Mesendoderm (in vitro differentiated cells): ENCODE measurements at regions not wholly inside any gene's neighbourhood (a gene's known extent, or its start where the extent isn't known, plus 50 kb on each side); places are given as distances from the start of the nearest gene placed in this dataset.
A peak's percentile ranks its signal among the peaks of the same experiment; 100 is the strongest.

ENCODE experiments used
- DNase-seq: peaks from one replicate; pipeline ENCODE4 v3.0.0; 2013
- H2AK5ac ChIP-seq: 2 replicates; pipeline ENCODE4 v1.6.1; 2013; ENCODE audit warnings: low read length, inconsistent platforms
- H2BK120ac ChIP-seq: 2 replicates; pipeline ENCODE4 v1.6.1; 2013; ENCODE audit warnings: low read depth, mild to moderate bottlenecking, low read length, moderate library complexity, mixed read lengths
- H2BK15ac ChIP-seq: replicated peaks from 2 replicates; pipeline ENCODE4 v1.6.1; 2013; ENCODE audit warnings: low read depth, mild to moderate bottlenecking, moderate library complexity
- H2BK5ac ChIP-seq: 2 replicates; pipeline ENCODE4 v1.6.1; 2013; ENCODE audit warnings: low read length, inconsistent platforms
- H3K18ac ChIP-seq: 2 replicates; pipeline ENCODE4 v1.6.1; 2013; ENCODE audit warnings: mild to moderate bottlenecking, low read length, mixed read lengths
- H3K23ac ChIP-seq: one replicate; pipeline ENCODE4 v1.6.1; 2013; ENCODE audit warnings: low read length
- H3K27ac ChIP-seq: 2 replicates; pipeline ENCODE4 v1.5.1; 2013; ENCODE audit warnings: low read depth, mild to moderate bottlenecking, inconsistent platforms, low read length, moderate library complexity
- H3K27me3 ChIP-seq: 2 replicates; pipeline ENCODE4 v1.6.1; 2013; ENCODE audit warnings: low read length, control low read depth, mild to moderate bottlenecking, inconsistent platforms; ENCODE audit not compliant: insufficient read depth, poor library complexity
- H3K36me3 ChIP-seq: 2 replicates; pipeline ENCODE4 v1.6.1; 2013; ENCODE audit warnings: low read length, inconsistent platforms; ENCODE audit not compliant: control insufficient read depth, insufficient read depth
- H3K4ac ChIP-seq: one replicate; pipeline ENCODE4 v1.6.1; 2013; ENCODE audit warnings: low read depth, mild to moderate bottlenecking, low read length, moderate library complexity
- H3K4me1 ChIP-seq: 2 replicates; pipeline ENCODE4 v1.6.1; 2013; ENCODE audit warnings: low read depth, low read length, inconsistent platforms; ENCODE audit not compliant: control insufficient read depth
- H3K4me2 ChIP-seq: 2 replicates; pipeline ENCODE4 v1.6.1; 2013; ENCODE audit warnings: low read length
- H3K4me3 ChIP-seq: 2 replicates; pipeline ENCODE4 v1.5.1; 2013; ENCODE audit warnings: mild to moderate bottlenecking, low read length
- H3K56ac ChIP-seq: one replicate; pipeline ENCODE4 v1.6.1; 2013; ENCODE audit warnings: low read length
- H3K79me1 ChIP-seq: 2 replicates; pipeline ENCODE4 v1.6.1; 2013; ENCODE audit warnings: low read length, inconsistent platforms
- H3K79me2 ChIP-seq: 2 replicates; pipeline ENCODE4 v1.6.1; 2013; ENCODE audit warnings: mild to moderate bottlenecking, low read length; ENCODE audit not compliant: control insufficient read depth, insufficient read depth
- H3K9ac ChIP-seq: 2 replicates; pipeline ENCODE4 v1.6.1; 2013; ENCODE audit warnings: low read length, inconsistent platforms
- H4K5ac ChIP-seq: one replicate; pipeline ENCODE4 v1.6.1; 2013; ENCODE audit warnings: low read length
- H4K8ac ChIP-seq: one replicate; pipeline ENCODE4 v1.6.1; 2013; ENCODE audit warnings: low read depth, mild to moderate bottlenecking, control low read depth, low read length, moderate library complexity
- WGBS: extraction: QIAGEN DNeasy Blood & Tissue Kit; methylation state at CpG from one replicate; pipeline ENCODE4 v1.1.7; 2013; ENCODE audit warnings: low lambda C conversion rate, missing lambda C conversion rate; ENCODE audit not compliant: insufficient coverage; ENCODE audit errors: extremely low coverage; 5-methylcytosine and 5-hydroxymethylcytosine counted together

- Histone ChIP-seq H2BK15ac (no peak overlapping the region), H3K27ac (no peak overlapping the region), H3K18ac (no peak overlapping the region), H3K56ac (no peak overlapping the region), H3K36me3 (no peaks in the 10 kb centered on the region), H3K4ac (no peak overlapping the region), H2BK5ac (no peak overlapping the region), H3K4me3 (no peak overlapping the region), H3K79me1 (no peaks in the 10 kb centered on the region), H3K79me2 (no peaks in the 10 kb centered on the region), H3K4me2 (no peak overlapping the region), H3K23ac (no peak overlapping the region), H4K5ac (no peak overlapping the region), H2AK5ac (no peak overlapping the region), H3K9ac (no peak overlapping the region), H4K8ac (no peak overlapping the region), H2BK120ac (no peak overlapping the region), H3K27me3 (no peaks in the 10 kb centered on the region), H3K4me1 (no peaks in the 10 kb centered on the region)
- WGBS: no CpG with 5 or more reads among the region's 3 CpGs
- DNase-seq: no peak
These were observed 257.7 kb downstream of the GABRG2 start for GRCh38 chr5:162325143-162325727.

GRCh38 chr5:162334944-162335343, 267.4 kb downstream of the GABRG2 start:
- no peaks in the 10 kb centered on the region for H3K27me3 ChIP-seq
- no peak overlapping the region for H3K18ac ChIP-seq
- H3K9ac ChIP-seq: no peak overlapping the region
- no peak overlapping the region for H2BK15ac ChIP-seq
- WGBS: no CpG with 5 or more reads among the region's 4 CpGs
- no peak overlapping the region for H3K4ac ChIP-seq
- no peak for DNase-seq
- H2AK5ac ChIP-seq: no peak overlapping the region
- no peaks in the 10 kb centered on the region for H3K79me2 ChIP-seq
- no peak overlapping the region for H3K56ac ChIP-seq
- H4K8ac ChIP-seq: no peak overlapping the region
- H3K23ac ChIP-seq: no peak overlapping the region
- no peak overlapping the region for H2BK5ac ChIP-seq
- H3K4me3 ChIP-seq: no peak overlapping the region
- H3K36me3 ChIP-seq: no peaks in the 10 kb centered on the region
- H3K4me2 ChIP-seq: no peak overlapping the region
- H3K4me1 ChIP-seq: no peaks in the 10 kb centered on the region
- H3K27ac ChIP-seq: no peak overlapping the region
- H4K5ac ChIP-seq: no peak overlapping the region
- H2BK120ac ChIP-seq: no peak overlapping the region
- no peaks in the 10 kb centered on the region for H3K79me1 ChIP-seq

GRCh38 chr5:162360373-162360931, 292.9 kb downstream of the GABRG2 start:
- Histone ChIP-seq H2BK5ac (no peak overlapping the region), H3K79me1 (no peaks in the 10 kb centered on the region), H3K27me3 (no peaks in the 10 kb centered on the region), H3K36me3 (no peaks in the 10 kb centered on the region), H3K4me2 (no peak overlapping the region), H2BK15ac (no peak overlapping the region), H2BK120ac (no peak overlapping the region), H3K4ac (no peak overlapping the region), H3K23ac (no peak overlapping the region), H3K4me1 (no peaks in the 10 kb centered on the region), H3K56ac (no peak overlapping the region), H3K9ac (no peak overlapping the region), H3K79me2 (no peaks in the 10 kb centered on the region), H4K8ac (no peak overlapping the region), H4K5ac (no peak overlapping the region), H3K18ac (no peak overlapping the region), H3K4me3 (no peak overlapping the region), H2AK5ac (no peak overlapping the region), H3K27ac (no peak overlapping the region)
- no peak for DNase-seq
- no CpG with 5 or more reads among the region's 1 CpG for WGBS

GRCh38 chr5:162372256-162372655, 304.7 kb downstream of the GABRG2 start:
- H3K9ac ChIP-seq: no peak overlapping the region
- no peak overlapping the region for H3K4me3 ChIP-seq
- no peak overlapping the region for H2BK15ac ChIP-seq
- H2BK5ac ChIP-seq: no peak overlapping the region
- peak; percentile 37 for DNase-seq
- H4K5ac ChIP-seq: no peak overlapping the region
- H3K4ac ChIP-seq: no peak overlapping the region
- H3K4me1 ChIP-seq: no peaks in the 10 kb centered on the region
- no peak overlapping the region for H4K8ac ChIP-seq
- H3K18ac ChIP-seq: no peak overlapping the region
- no peaks in the 10 kb centered on the region for H3K36me3 ChIP-seq
- H3K27ac ChIP-seq: no peak overlapping the region
- no peaks in the 10 kb centered on the region for H3K27me3 ChIP-seq
- no peak overlapping the region for H3K4me2 ChIP-seq
- H2BK120ac ChIP-seq: no peak overlapping the region
- H2AK5ac ChIP-seq: no peak overlapping the region
- no peaks in the 10 kb centered on the region for H3K79me1 ChIP-seq
- no peak overlapping the region for H3K56ac ChIP-seq
- H3K79me2 ChIP-seq: no peaks in the 10 kb centered on the region
- no peak overlapping the region for H3K23ac ChIP-seq
- WGBS: no CpG with 5 or more reads among the region's 3 CpGs

- WGBS: no CpG with 5 or more reads among the region's 1 CpG
- Histone ChIP-seq H3K4me1 (no peaks in the 10 kb centered on the region), H4K5ac (no peak overlapping the region), H2AK5ac (no peak overlapping the region), H2BK15ac (no peak overlapping the region), H3K56ac (no peak overlapping the region), H3K36me3 (no peaks in the 10 kb centered on the region), H3K79me2 (no peaks in the 10 kb centered on the region), H3K27me3 (no peaks in the 10 kb centered on the region), H3K27ac (no peak overlapping the region), H2BK120ac (no peak overlapping the region), H3K4ac (no peak overlapping the region), H3K23ac (no peak overlapping the region), H3K4me2 (no peak overlapping the region), H4K8ac (no peak overlapping the region), H3K9ac (no peak overlapping the region), H3K79me1 (no peaks in the 10 kb centered on the region), H3K4me3 (no peak overlapping the region), H3K18ac (no peak overlapping the region), H2BK5ac (no peak overlapping the region)
- DNase-seq: no peak
These were observed 310.3 kb downstream of the GABRG2 start for GRCh38 chr5:162377895-162378294.

GRCh38 chr5:162382839-162383238, 315.3 kb downstream of the GABRG2 start:
- no CpG with 5 or more reads among the region's 3 CpGs for WGBS
- Histone ChIP-seq H2BK15ac (no peak overlapping the region), H3K79me2 (no peaks in the 10 kb centered on the region), H3K79me1 (no peaks in the 10 kb centered on the region), H3K18ac (no peak overlapping the region), H3K27me3 (no peaks in the 10 kb centered on the region), H3K4me3 (no peak overlapping the region), H3K56ac (no peak overlapping the region), H3K4ac (no peak overlapping the region), H3K36me3 (no peaks in the 10 kb centered on the region), H3K23ac (no peak overlapping the region), H2BK120ac (no peak overlapping the region), H4K8ac (no peak overlapping the region), H3K4me1 (no peaks in the 10 kb centered on the region), H3K9ac (no peak overlapping the region), H3K4me2 (no peak overlapping the region), H4K5ac (no peak overlapping the region), H2BK5ac (no peak overlapping the region), H3K27ac (no peak overlapping the region), H2AK5ac (no peak overlapping the region)
- no peak for DNase-seq
